Esophagus squamous epithelium (tissue), 4 donors: ENCODE measurements at regions not wholly inside any gene's neighbourhood (a gene's known extent, or its start where the extent isn't known, plus 50 kb on each side); places are given as distances from the start of the nearest gene placed in this dataset.

ENCODE experiments used
- CTCF ChIP-seq, 6 experiments: fragments of 450-650 bp in 4 of 6; fragments of 200-600 bp in 2 of 6; sonication (generic) in 2 of 6; IDR thresholded peaks; one replicate each; pipeline ENCODE4 v1.5.1; 2016 to 2019; ENCODE audit warnings: antibody characterized with exemption in 6 of 6, mild to moderate bottlenecking in 4 of 6, moderate library complexity in 4 of 6
- POLR2A ChIP-seq, 4 donors: fragments of 450-650 bp; IDR thresholded peaks; one replicate each; pipeline ENCODE4 v1.6.1; 2017; ENCODE audit warnings: antibody characterized with exemption in 4 of 4, mild to moderate bottlenecking in 4 of 4, moderate library complexity in 3 of 4

DNA sequence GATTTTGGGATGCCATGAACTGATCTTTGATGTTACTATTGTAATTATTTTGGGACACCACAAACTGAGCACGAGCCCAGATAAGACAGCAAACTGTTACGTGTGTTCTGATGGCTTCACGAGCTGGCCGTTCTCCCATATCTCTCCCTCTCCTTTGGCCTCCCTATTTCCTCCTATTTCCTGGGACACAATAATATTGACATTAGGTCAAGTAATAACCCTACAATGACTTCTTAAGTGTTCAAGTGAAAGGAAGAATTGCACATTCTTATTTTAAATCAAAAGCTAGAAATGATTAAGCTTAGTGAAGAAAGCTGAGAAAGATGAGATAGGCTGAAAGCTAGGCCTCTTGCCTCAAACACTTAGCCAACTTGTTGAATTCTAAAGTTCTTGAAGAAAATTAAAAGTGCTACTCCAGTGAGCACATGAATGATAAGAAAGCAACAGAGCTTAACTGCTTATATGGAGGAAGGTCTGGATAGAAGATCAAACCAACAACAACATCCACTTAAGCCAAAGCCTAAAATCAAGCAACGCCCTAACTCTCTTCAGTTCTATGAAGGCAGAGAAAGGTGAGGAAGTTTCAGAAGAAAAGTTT lies 247.1 kb downstream of the LRRC70 start:
- no peak for TF ChIP-seq CTCF (IDR thresholded peaks at IDR 0.05)
- TF ChIP-seq POLR2A (IDR thresholded peaks at IDR 0.05): no peak
